SU-DHL-6 (cell line): ENCODE measurements at regions not wholly inside any gene's neighbourhood (a gene's known extent, or its start where the extent isn't known, plus 50 kb on each side); places are given as distances from the start of the nearest gene placed in this dataset.

Experiments used
- H2AFZ ChIP-seq: fragments of 200-600 bp; sonication (generic); 2 replicates; pipeline ENCODE4 v1.6.1; 2014; ENCODE audit warnings: low read depth, mild to moderate bottlenecking, moderate library complexity, mixed read lengths, antibody characterized with exemption, low read length; ENCODE audit not compliant: severe bottlenecking
- H3F3A ChIP-seq: fragments of 200-600 bp; shearing (Covaris generic); 2 replicates; pipeline ENCODE4 v1.6.0; 2016; ENCODE audit warnings: antibody characterized with exemption, mild to moderate bottlenecking; ENCODE audit not compliant: insufficient read depth
- H3K27ac ChIP-seq: fragments of 200-600 bp; sonication (generic); 2 replicates; pipeline ENCODE4 v1.5.1; 2016; ENCODE audit warnings: low read depth, mild to moderate bottlenecking, low read length, moderate library complexity, mixed read lengths
- H3K27me3 ChIP-seq: fragments of 200-600 bp; sonication (generic), shearing (Covaris generic); 2 replicates; pipeline ENCODE4 v1.6.0; 2014; ENCODE audit warnings: mild to moderate bottlenecking, low read length
- H3K36me3 ChIP-seq: fragments of 200-600 bp; sonication (generic); 2 replicates; pipeline ENCODE4 v1.6.1; 2014; ENCODE audit warnings: mild to moderate bottlenecking, low read length, mixed read lengths
- H3K4me2 ChIP-seq: fragments of 300-600, 200-600 bp; shearing (Covaris generic), sonication (generic); 2 replicates; pipeline ENCODE4 v1.6.0; 2014; ENCODE audit warnings: low read length, low read depth, mild to moderate bottlenecking; ENCODE audit not compliant: poor library complexity, severe bottlenecking
- H3K4me3 ChIP-seq: fragments of 200-600 bp; sonication (generic); 2 replicates; pipeline ENCODE4 v1.5.1; 2014; ENCODE audit warnings: antibody characterized with exemption, low read length, mild to moderate bottlenecking, mixed read lengths; ENCODE audit not compliant: insufficient read depth, poor library complexity, severe bottlenecking
- H3K79me2 ChIP-seq: fragments of 200-600 bp; sonication (generic); 2 replicates; pipeline ENCODE4 v1.6.1; 2014; ENCODE audit warnings: mild to moderate bottlenecking, low read length, moderate library complexity; ENCODE audit not compliant: insufficient read depth
- H3K9ac ChIP-seq: fragments of 200-600 bp; sonication (generic); 2 replicates; pipeline ENCODE4 v1.7.0; 2014; ENCODE audit warnings: mild to moderate bottlenecking, low read length
- H3K9me2 ChIP-seq: fragments of 200-600 bp; sonication (generic); replicated peaks from 2 replicates; pipeline ENCODE4 v1.6.1; 2014; ENCODE audit warnings: low read length; ENCODE audit not compliant: insufficient read depth
- H3K9me3 ChIP-seq: fragments of 200-600 bp; sonication (generic); 2 replicates; pipeline ENCODE4 v1.6.1; 2014; ENCODE audit warnings: low read length, mixed read lengths; ENCODE audit not compliant: insufficient read depth
- H4K20me1 ChIP-seq: fragments of 200-600 bp; sonication (generic); 2 replicates; pipeline ENCODE4 v1.6.1; 2014; ENCODE audit warnings: low read depth, mild to moderate bottlenecking, antibody characterized with exemption, low read length, moderate library complexity, mixed read lengths
- CTCF ChIP-seq: fragments of 200-600 bp; sonication (generic); IDR thresholded peaks from one replicate; pipeline ENCODE4 v1.5.1; 2017; ENCODE audit warnings: antibody characterized with exemption, mild to moderate bottlenecking, low read length, moderate library complexity; ENCODE audit not compliant: insufficient read depth, poor library complexity, severe bottlenecking
- EZH2phosphoT487 ChIP-seq: fragments of 200-600 bp; sonication (generic), shearing (Covaris generic); conservative IDR thresholded peaks from 2 replicates; pipeline ENCODE4 v1.6.1; 2018; ENCODE audit warnings: mild to moderate bottlenecking, antibody characterized with exemption, low read length, moderate library complexity, mixed read lengths

- H3K79me2 ChIP-seq, result no peaks in the 10 kb centered on the region
- TF ChIP-seq EZH2phosphoT487 (no peak), CTCF (no peak)
- no peak overlapping the region for H2AFZ ChIP-seq
- H3K27me3 ChIP-seq, result no peaks in the 10 kb centered on the region
- no peaks in the 10 kb centered on the region for H3K9me2 ChIP-seq
- no peak overlapping the region for H3K4me2 ChIP-seq
- no peak overlapping the region for H3K4me3 ChIP-seq
- H3K9ac ChIP-seq, result no peak overlapping the region
- H3K9me3 ChIP-seq, result no peaks in the 10 kb centered on the region
- no peak overlapping the region for H3K27ac ChIP-seq
- no peaks in the 10 kb centered on the region for H3K36me3 ChIP-seq
- H4K20me1 ChIP-seq, result no peaks in the 10 kb centered on the region
- no peaks in the 10 kb centered on the region for H3F3A ChIP-seq
These were observed 293.3 kb downstream of the MEX3B start for GRCh38 chr15:81752546-81752942.

DNA sequence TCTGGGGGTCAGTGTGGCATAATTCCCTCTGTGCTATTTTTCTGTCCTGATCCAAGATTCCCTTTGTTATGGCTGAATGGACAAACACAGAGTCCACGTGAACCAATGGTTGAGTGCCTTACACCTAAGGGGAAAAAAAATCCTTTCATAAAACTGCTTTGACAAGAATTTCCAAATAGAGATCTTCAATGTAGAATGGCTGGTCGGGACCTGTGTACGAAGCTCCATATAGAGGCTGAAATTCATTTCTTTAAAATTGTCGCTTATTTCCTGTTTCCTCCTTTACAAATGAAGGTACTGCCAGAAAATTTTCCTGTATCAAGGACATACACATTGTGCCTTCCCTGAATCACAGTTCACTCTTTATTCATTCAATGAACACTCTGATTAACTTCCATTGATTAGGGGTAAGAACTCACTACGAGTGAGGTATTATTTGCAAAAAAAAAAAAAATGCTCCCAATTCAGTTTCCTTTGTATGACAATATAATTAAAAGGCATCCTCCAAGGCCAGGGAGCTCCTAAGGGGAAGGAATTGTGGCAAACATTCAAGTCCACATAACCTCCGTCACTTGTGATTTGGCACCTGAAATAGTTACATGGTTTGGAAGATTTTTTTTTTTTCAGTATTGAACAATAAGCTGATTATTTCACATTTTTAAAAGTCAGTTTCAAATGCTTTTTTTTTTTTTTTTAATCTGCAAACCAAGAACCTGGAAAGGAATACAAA lies 293.8 kb downstream of the MEX3B start:
- H3K4me3 ChIP-seq, result no peak overlapping the region
- no peak overlapping the region for H3K9ac ChIP-seq
- no peaks in the 10 kb centered on the region for H3K36me3 ChIP-seq
- no peak overlapping the region for H3K27ac ChIP-seq
- no peaks in the 10 kb centered on the region for H3K9me2 ChIP-seq
- no peaks in the 10 kb centered on the region for H3K27me3 ChIP-seq
- no peaks in the 10 kb centered on the region for H3K9me3 ChIP-seq
- H3F3A ChIP-seq, result no peaks in the 10 kb centered on the region
- no peak overlapping the region for H2AFZ ChIP-seq
- no peaks in the 10 kb centered on the region for H3K79me2 ChIP-seq
- TF ChIP-seq EZH2phosphoT487, result no peak
- TF ChIP-seq CTCF, result no peak
- H4K20me1 ChIP-seq, result no peaks in the 10 kb centered on the region
- H3K4me2 ChIP-seq, result no peak overlapping the region

DNA sequence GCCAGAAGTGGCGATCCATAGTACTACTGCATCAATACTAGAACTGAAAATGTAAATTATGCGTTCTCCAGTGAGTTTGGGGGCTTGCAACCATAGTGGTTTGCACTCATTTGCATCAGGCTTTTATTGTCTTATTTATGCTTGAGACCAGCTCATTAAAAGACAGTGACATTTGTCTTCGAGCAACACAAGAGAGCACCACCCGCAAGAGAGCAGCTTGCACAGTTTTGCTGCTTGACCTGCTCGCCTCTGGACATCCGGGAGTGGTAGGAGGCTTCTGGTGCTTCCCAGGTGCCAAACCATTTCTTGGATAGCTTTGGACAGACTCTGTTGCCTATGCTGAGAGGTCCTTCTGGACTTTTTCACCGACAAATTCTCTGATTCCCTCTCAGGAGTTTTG lies 294.6 kb downstream of the MEX3B start:
- no peaks in the 10 kb centered on the region for H3F3A ChIP-seq
- H3K79me2 ChIP-seq, result no peaks in the 10 kb centered on the region
- no peaks in the 10 kb centered on the region for H3K9me3 ChIP-seq
- H2AFZ ChIP-seq, result no peak overlapping the region
- no peak overlapping the region for H3K27ac ChIP-seq
- H3K9ac ChIP-seq, result no peak overlapping the region
- no peaks in the 10 kb centered on the region for H3K36me3 ChIP-seq
- H3K4me3 ChIP-seq, result no peak overlapping the region
- H3K9me2 ChIP-seq, result no peaks in the 10 kb centered on the region
- no peak overlapping the region for H3K4me2 ChIP-seq
- H3K27me3 ChIP-seq, result no peaks in the 10 kb centered on the region
- no peak for TF ChIP-seq EZH2phosphoT487
- TF ChIP-seq CTCF, result no peak
- no peaks in the 10 kb centered on the region for H4K20me1 ChIP-seq
